ENCODE measurements at regions not wholly inside any gene's neighbourhood (a gene's known extent, or its start where the extent isn't known, plus 50 kb on each side); places are given as distances from the start of the nearest gene placed in this dataset.
"Not testable (repeated sequence)": the region's sequence is repeated elsewhere in the genome, so short reads cannot be mapped to it uniquely, and the experiment has no call there.

DNA sequence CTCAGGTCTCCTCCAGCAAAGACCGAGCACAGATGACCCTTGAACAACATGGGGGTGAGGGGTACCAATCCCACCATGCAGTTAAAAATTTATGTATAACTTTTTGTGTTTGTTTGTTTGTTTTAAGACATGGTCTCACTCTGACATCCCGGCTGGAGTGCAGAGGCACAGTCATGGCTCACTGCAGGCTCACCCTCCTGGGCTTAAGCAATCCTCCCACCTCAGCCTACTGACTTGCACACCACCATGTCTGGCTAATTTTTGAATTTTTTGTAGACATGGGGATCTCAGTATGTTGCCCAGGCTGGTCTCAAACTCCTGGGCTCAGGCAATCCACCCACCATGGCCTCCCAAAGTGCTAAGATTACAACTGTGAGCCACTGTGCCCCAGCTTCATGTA lies 231.0 kb upstream of the PIK3R1 start:
- Histone ChIP-seq H3K27me3 (no peaks in the 10 kb centered on the region), H3K27ac (no peak overlapping the region), H3K4me3 (no peak overlapping the region), H3K36me3 (no peaks in the 10 kb centered on the region), H3K9me3 (no peaks in the 10 kb centered on the region), H3K4me1 (peaks cover 0 to 36% (median 6%) of the 10 kb centered on the region in 4 donors)
- WGBS, 2 donors = 98% methylated on average over 2 of the region's 2 CpGs
- TF ChIP-seq, protein P1, sequence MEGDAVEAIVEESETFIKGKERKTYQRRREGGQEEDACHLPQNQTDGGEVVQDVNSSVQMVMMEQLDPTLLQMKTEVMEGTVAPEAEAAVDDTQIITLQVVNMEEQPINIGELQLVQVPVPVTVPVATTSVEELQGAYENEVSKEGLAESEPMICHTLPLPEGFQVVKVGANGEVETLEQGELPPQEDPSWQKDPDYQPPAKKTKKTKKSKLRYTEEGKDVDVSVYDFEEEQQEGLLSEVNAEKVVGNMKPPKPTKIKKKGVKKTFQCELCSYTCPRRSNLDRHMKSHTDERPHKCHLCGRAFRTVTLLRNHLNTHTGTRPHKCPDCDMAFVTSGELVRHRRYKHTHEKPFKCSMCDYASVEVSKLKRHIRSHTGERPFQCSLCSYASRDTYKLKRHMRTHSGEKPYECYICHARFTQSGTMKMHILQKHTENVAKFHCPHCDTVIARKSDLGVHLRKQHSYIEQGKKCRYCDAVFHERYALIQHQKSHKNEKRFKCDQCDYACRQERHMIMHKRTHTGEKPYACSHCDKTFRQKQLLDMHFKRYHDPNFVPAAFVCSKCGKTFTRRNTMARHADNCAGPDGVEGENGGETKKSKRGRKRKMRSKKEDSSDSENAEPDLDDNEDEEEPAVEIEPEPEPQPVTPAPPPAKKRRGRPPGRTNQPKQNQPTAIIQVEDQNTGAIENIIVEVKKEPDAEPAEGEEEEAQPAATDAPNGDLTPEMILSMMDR (IDR thresholded peaks at IDR 0.05) = no peak
- TF ChIP-seq EP300 (IDR thresholded peaks at IDR 0.05) (no peak), POLR2A (IDR thresholded peaks at IDR 0.05) (no peak)
- no peak for DNase-seq (ENCODE audit: low spot score in 2 of 2)

DNA sequence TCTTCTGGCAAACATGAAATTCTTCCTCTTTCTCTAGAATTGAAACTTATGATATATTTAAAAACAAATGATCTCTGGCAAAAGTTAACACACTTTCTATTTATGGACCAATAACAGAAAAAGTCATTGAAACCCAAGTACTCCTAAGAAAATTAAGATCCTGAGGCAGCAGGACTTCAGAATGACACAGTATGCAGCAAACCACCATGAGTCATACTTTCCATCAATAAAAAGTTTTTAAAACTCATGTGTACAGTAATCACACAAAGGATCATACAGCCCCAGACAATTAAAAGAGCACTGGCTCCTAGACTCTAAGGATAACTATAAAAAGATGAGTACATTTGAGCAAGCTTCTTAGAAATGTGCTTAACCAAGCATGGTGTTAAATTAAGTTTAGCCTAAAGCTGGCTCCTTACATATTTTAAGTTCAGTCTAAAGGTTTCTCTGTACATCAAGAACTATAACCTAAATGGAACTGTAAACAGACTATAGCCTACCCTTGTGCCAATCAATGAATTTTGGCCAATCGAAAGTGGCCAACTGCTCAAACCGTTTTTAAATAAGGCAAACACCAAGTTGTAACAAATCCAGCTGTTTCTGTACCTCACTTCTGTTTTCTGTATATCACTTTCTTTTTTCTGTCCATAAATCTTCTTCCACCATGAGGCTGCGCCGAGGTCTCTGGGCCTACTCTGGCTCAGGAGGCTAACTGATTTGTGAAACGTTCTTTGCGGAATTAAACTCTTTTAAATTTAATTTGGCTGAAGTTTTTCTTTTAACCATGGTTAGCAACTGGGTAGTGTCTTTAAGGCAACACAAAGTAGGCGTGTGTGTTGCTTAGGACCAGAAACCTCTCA lies 232.1 kb upstream of the PIK3R1 start:
- H3K4me3 ChIP-seq = no peak overlapping the region
- 80 to 85% methylated on average over 7 of the region's 7 CpGs for WGBS, 2 donors
- H3K4me1 ChIP-seq = peaks cover 0 to 30% (median 6%) of the 10 kb centered on the region in 4 donors
- no peaks in the 10 kb centered on the region for H3K36me3 ChIP-seq
- DNase-seq (ENCODE audit: low spot score in 2 of 2) = no peak
- H3K9me3 ChIP-seq = no peaks in the 10 kb centered on the region
- peak overlapping the region in 2 of 4 donors; percentile 57 to 72 for H3K27ac ChIP-seq
- TF ChIP-seq, protein P1 (IDR thresholded peaks at IDR 0.05) = no peak
- TF ChIP-seq POLR2A (IDR thresholded peaks at IDR 0.05) (no peak), EP300 (IDR thresholded peaks at IDR 0.05) (no peak)
- no peaks in the 10 kb centered on the region for H3K27me3 ChIP-seq

DNA sequence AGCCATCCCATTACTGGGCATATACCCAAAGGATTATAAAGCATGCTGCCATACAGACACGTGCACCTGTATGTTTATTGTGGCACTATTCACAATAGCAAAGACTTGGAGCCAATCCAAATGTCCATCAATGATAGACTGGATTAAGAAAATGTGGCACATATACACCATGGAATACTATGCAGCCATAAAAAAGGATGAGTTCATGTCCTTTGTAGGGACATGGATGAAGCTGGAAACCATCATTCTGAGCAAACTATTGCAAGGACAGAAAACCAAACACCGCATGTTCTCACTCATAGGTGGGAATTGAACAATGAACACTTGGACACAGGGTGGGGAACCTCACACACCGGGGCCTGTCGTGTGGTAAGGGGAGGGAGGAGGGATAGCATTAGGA lies 233.4 kb upstream of the PIK3R1 start:
- WGBS, 2 donors = 96 to 97% methylated on average over 4 of the region's 4 CpGs
- H3K27me3 ChIP-seq; H3K27ac ChIP-seq; H3K9me3 ChIP-seq; H3K4me3 ChIP-seq; DNase-seq (ENCODE audit: low spot score in 2 of 2); H3K36me3 ChIP-seq: not testable (repeated sequence)
- peaks cover 0 to 43% (median 6%) of the 10 kb centered on the region in 4 donors for H3K4me1 ChIP-seq

DNA sequence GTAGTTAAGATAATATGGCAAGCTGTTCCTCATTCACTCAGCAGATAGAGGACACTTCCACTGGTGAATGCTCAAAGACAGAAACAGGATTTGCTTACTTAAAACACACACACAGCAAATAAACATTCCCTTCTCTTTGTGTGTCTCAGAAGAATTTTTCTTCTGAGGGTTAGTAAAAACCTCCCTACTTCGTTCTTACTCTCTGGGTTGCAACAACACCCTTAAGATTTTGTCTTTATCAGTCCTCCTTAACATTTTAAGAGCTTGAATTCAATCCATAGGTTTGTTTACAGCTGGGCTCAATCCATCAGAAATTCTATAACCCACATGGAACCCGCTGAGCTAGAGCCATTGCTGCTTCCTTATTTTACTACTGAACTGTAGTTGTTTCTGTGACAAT lies 237.4 kb upstream of the PIK3R1 start:
- H3K27ac ChIP-seq = peak overlapping the region in 1 of 4 donors; percentile 18
- no peaks in the 10 kb centered on the region for H3K9me3 ChIP-seq
- TF ChIP-seq, protein P1 (IDR thresholded peaks at IDR 0.05) = no peak
- TF ChIP-seq EP300 (IDR thresholded peaks at IDR 0.05) (no peak), POLR2A (IDR thresholded peaks at IDR 0.05) (no peak)
- H3K36me3 ChIP-seq = no peaks in the 10 kb centered on the region
- DNase-seq (ENCODE audit: low spot score in 2 of 2) = no peak
- no peaks in the 10 kb centered on the region for H3K27me3 ChIP-seq
- no peak overlapping the region for H3K4me3 ChIP-seq
- 57 to 71% methylated on average over 2 of the region's 2 CpGs for WGBS, 2 donors
- peaks cover 0 to 21% (median 3%) of the 10 kb centered on the region in 4 donors for H3K4me1 ChIP-seq

DNA sequence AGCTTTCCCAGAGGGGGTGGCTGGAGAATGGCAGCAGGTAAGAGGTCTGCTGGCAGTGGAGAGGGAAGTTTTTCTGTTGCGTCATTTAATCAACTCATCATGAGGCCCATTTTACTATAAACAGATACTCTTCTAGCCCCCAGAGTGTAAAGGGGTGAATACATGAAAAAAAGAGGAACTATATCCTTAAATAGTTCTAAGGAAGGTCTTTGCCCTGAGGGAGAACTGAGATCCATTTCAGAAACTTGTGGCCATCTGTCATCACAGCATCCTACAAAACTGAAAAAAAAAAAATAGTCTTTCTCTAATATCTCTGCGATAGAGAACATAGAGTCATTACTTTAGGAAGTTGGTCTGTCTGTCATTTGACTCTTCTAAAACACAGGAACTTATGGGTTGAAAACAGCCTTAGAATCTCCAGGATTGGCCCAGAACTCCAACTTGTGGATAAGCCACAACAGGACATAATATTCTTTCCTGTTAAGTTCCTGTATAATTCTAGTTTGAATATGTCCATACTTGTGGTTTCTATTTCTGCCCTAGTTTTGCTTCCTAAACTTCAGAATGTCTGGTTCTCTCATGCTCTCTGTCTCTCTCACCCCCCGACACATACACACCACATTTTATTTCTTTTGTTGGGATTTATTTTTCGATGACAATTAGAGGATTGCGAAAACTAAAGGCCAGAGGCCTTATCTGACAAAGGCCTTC lies 238.5 kb upstream of the PIK3R1 start:
- peak in 1 of 2 donors; percentile 19 for TF ChIP-seq EP300 (IDR thresholded peaks at IDR 0.05)
- TF ChIP-seq POLR2A (IDR thresholded peaks at IDR 0.05) = no peak
- 77 to 84% methylated on average over 5 of the region's 5 CpGs for WGBS, 2 donors

DNA sequence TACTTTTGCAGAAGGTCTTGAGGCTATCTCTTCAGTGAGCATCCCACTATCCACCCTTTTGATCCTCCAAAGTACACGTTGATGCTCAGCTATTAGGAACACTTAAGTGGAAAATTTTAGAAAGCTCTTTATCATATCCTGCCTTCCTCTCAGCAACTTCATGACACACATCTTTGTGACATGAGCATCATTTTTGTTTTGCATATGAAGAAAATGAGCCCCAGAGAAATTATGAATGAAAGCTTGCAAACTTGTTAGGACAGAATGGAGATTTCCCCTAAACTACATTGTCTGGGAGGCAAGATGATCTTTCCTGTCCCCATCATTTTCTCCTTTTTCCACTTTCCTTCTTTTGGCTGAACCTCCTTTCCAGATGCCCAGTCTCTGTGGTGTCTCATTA lies 239.4 kb upstream of the PIK3R1 start:
- no peaks in the 10 kb centered on the region for H3K27me3 ChIP-seq
- 73 to 74% methylated on average over 1 of the region's 1 CpG for WGBS, 2 donors
- H3K36me3 ChIP-seq = no peaks in the 10 kb centered on the region
- H3K9me3 ChIP-seq = no peaks in the 10 kb centered on the region
- TF ChIP-seq POLR2A (IDR thresholded peaks at IDR 0.05) (no peak), EP300 (IDR thresholded peaks at IDR 0.05) (no peak)
- TF ChIP-seq, protein P1 (IDR thresholded peaks at IDR 0.05) = no peak
- peaks cover 0 to 31% (median 7%) of the 10 kb centered on the region in 4 donors for H3K4me1 ChIP-seq
- no peak overlapping the region for H3K4me3 ChIP-seq
- no peak for DNase-seq (ENCODE audit: low spot score in 2 of 2)
- peak overlapping the region in 1 of 4 donors; percentile 62 for H3K27ac ChIP-seq

More for the DNA sequence above, 238.5 kb upstream of the PIK3R1 start:
- Histone ChIP-seq H3K4me3 (no peak overlapping the region), H3K27ac (peak overlapping the region in 2 of 4 donors; percentile 18 to 62), H3K9me3 (no peaks in the 10 kb centered on the region), H3K27me3 (no peaks in the 10 kb centered on the region), H3K36me3 (no peaks in the 10 kb centered on the region), H3K4me1 (peaks cover 0 to 22% (median under 1%) of the 10 kb centered on the region in 4 donors)
- DNase-seq (ENCODE audit: low spot score in 2 of 2) = no peak

Measured in tibial nerve (tissue), 4 donors.